KBM-7 (cell line): ENCODE measurements at regions not wholly inside any gene's neighbourhood (a gene's known extent, or its start where the extent isn't known, plus 50 kb on each side); places are given as distances from the start of the nearest gene placed in this dataset.
"Not testable (repeated sequence)": the region's sequence is repeated elsewhere in the genome, so short reads cannot be mapped to it uniquely, and the experiment has no call there.

Source experiments
- DNase-seq: peaks from one replicate; pipeline ENCODE4 v3.0.0-alpha.2; 2015
- in situ Hi-C: fragments of 300-500 bp; cut with MboI; formaldehyde crosslinking; loops from 2 replicates; pipeline ENCODE4 v1.14.3; 2020; ENCODE audit warnings: low sequenced_read_pairs, low pct_unique_long_range_greater_than_20kb, mixed read lengths

GRCh38 chr11:38411149-38411548, 1813.1 kb upstream of the RAG2 start:
- DNase-seq, result peak; percentile 3
- in situ Hi-C loops, result no loop called here

- no peak for DNase-seq
- in situ Hi-C loops, result no loop called here
Observed at GRCh38 chr11:38402063-38402462, 1804.0 kb upstream of the RAG2 start.

GRCh38 chr11:38392176-38392575, 1794.1 kb upstream of the RAG2 start:
- no peak for DNase-seq
- in situ Hi-C loops, result no loop called here

GRCh38 chr11:38384568-38384967, 1786.5 kb upstream of the RAG2 start:
- in situ Hi-C loops, result no loop called here
- DNase-seq, result no peak

GRCh38 chr11:38365274-38365673, 1767.2 kb upstream of the RAG2 start:
- DNase-seq, result no peak
- in situ Hi-C loops, result no loop called here

- DNase-seq, result no peak
- in situ Hi-C loops, result no loop called here
Observed at GRCh38 chr11:38356255-38356654, 1758.2 kb upstream of the RAG2 start.

GRCh38 chr11:38345286-38345685, 1747.2 kb upstream of the RAG2 start:
- in situ Hi-C loops, result no loop called here
- DNase-seq, result no peak

- in situ Hi-C loops, result not testable (repeated sequence)
Observed at GRCh38 chr11:38341612-38342011, 1743.6 kb upstream of the RAG2 start.

GRCh38 chr11:38339835-38340440, 1741.9 kb upstream of the RAG2 start:
- in situ Hi-C loops, result no loop called here
- DNase-seq, result no peak

More at GRCh38 chr11:38341612-38342011, 1743.6 kb upstream of the RAG2 start:
- DNase-seq, result not testable (repeated sequence)

GRCh38 chr11:38338022-38338421, 1740.0 kb upstream of the RAG2 start:
- DNase-seq, in situ Hi-C loops: not testable (repeated sequence)

GRCh38 chr11:38332046-38332445, 1734.0 kb upstream of the RAG2 start:
- DNase-seq, result no peak
- in situ Hi-C loops, result no loop called here

- in situ Hi-C loops, result no loop called here
Observed at GRCh38 chr11:38330578-38330977, 1732.5 kb upstream of the RAG2 start.

GRCh38 chr11:38323961-38324761, 1726.1 kb upstream of the RAG2 start:
- in situ Hi-C loops, result no loop called here
- no peak for DNase-seq

More at GRCh38 chr11:38330578-38330977, 1732.5 kb upstream of the RAG2 start:
- no peak for DNase-seq

GRCh38 chr11:38315151-38315550, 1717.1 kb upstream of the RAG2 start:
- DNase-seq, result no peak
- in situ Hi-C loops, result no loop called here

- in situ Hi-C loops, result no loop called here
- no peak for DNase-seq
Observed at GRCh38 chr11:38307455-38307854, 1709.4 kb upstream of the RAG2 start.

GRCh38 chr11:38305682-38306081, 1707.6 kb upstream of the RAG2 start:
- DNase-seq, result no peak
- in situ Hi-C loops, result no loop called here

- DNase-seq, result no peak
- in situ Hi-C loops, result no loop called here
Observed at GRCh38 chr11:38304926-38305325, 1706.9 kb upstream of the RAG2 start.

GRCh38 chr11:38302564-38302963, 1704.5 kb upstream of the RAG2 start:
- DNase-seq, result no peak
- in situ Hi-C loops, result no loop called here

GRCh38 chr11:38300570-38300969, 1702.5 kb upstream of the RAG2 start:
- no peak for DNase-seq
- in situ Hi-C loops, result no loop called here

- in situ Hi-C loops, result no loop called here
- no peak for DNase-seq
Observed at GRCh38 chr11:38296211-38296776, 1698.3 kb upstream of the RAG2 start.
